Panc1 (cell line): ENCODE measurements at regions not wholly inside any gene's neighbourhood (a gene's known extent, or its start where the extent isn't known, plus 50 kb on each side); places are given as distances from the start of the nearest gene placed in this dataset.

ENCODE experiments used
- ATAC-seq: fragments of 200-7000 bp; cut with Tn5 transposase; 2 replicates; pipeline ENCODE4 v1.9.1; 2020; ENCODE audit warnings: mild to moderate bottlenecking, moderate library complexity
- BruUV-seq: library from RNA; stranded (reverse); fragments of 400-500 nt; replicated peaks from 2 replicates; lab custom pipeline; 2021; lab: Mats Ljungman, UMichigan
- CTCF ChIA-PET: fragments of 300-600 bp; sonication (Branson Sonifier 250); formaldehyde crosslinking; loops from one replicate; lab custom pipeline; 2022; ENCODE audit warnings: antibody characterized with exemption; lab: Charles Lee
- POLR2A ChIA-PET: fragments of 300-600 bp; sonication (Branson Sonifier 250); formaldehyde crosslinking; loops from one replicate; lab custom pipeline; 2022; ENCODE audit warnings: antibody characterized with exemption; lab: Charles Lee
- DNase-seq: peaks from one replicate; pipeline ENCODE4 v3.0.0-alpha.2; 2010; ENCODE audit warnings: low read depth, low spot score
- H3K27ac ChIP-seq: 2 replicates; pipeline ENCODE4 v1.5.1; 2011; ENCODE audit warnings: mild to moderate bottlenecking, low read length, inconsistent platforms
- H3K27me3 ChIP-seq: fragments of 200-500 bp; sonication (Bioruptor generic); 2 replicates; pipeline ENCODE4 v1.6.0; 2014; ENCODE audit warnings: low read length, inconsistent platforms; ENCODE audit not compliant: control insufficient read depth, insufficient read depth
- H3K36me3 ChIP-seq: fragments of 200-500 bp; sonication (Bioruptor generic); 2 replicates; pipeline ENCODE4 v1.5.1; 2014; ENCODE audit warnings: inconsistent platforms, mild to moderate bottlenecking, low read length, moderate library complexity; ENCODE audit not compliant: control insufficient read depth, insufficient read depth
- H3K4me1 ChIP-seq: 2 replicates; pipeline ENCODE4 v1.5.1; 2011; ENCODE audit warnings: inconsistent platforms, mild to moderate bottlenecking, low read length, moderate library complexity; ENCODE audit not compliant: control insufficient read depth, insufficient read depth
- H3K4me3 ChIP-seq, 2 experiments: 2 replicates each; pipeline ENCODE4 v1.5.1; 2011 to 2012; ENCODE audit warnings: low read depth in 2 of 2, low read length in 2 of 2, mild to moderate bottlenecking in 2 of 2, inconsistent platforms in 1 of 2, moderate library complexity in 1 of 2
- H3K9me3 ChIP-seq: fragments of 200-500 bp; sonication (Bioruptor generic); 2 replicates; pipeline ENCODE4 v1.5.1; 2014; ENCODE audit warnings: low read depth, mild to moderate bottlenecking, inconsistent platforms, low read length, moderate library complexity; ENCODE audit not compliant: control insufficient read depth, insufficient read depth
- CTCF ChIP-seq: fragments of 450-650 bp; IDR thresholded peaks from 2 replicates; pipeline ENCODE4 v1.5.1; 2017; ENCODE audit warnings: mild to moderate bottlenecking
- POLR2AphosphoS5 ChIP-seq: IDR thresholded peaks from 2 replicates; pipeline ENCODE4 v1.6.1; 2012; ENCODE audit warnings: mild to moderate bottlenecking, low read depth, low read length, moderate library complexity
- SIN3A ChIP-seq: IDR thresholded peaks from 2 replicates; pipeline ENCODE4 v1.6.1; 2012; ENCODE audit warnings: low read depth, mild to moderate bottlenecking, low read length, moderate library complexity, borderline replicate concordance; ENCODE audit not compliant: insufficient read depth
- TCF7L2 ChIP-seq: IDR thresholded peaks from 2 replicates; pipeline ENCODE4 v1.6.1; 2011; ENCODE audit warnings: mild to moderate bottlenecking, low read depth, low read length, inconsistent platforms
- in situ Hi-C: cut with HindIII; loops from 2 replicates; pipeline ENCODE4 v1.10.0; 2016; ENCODE audit warnings: low sequenced_read_pairs, low pct_unique_long_range_greater_than_20kb
- intact Hi-C: fragments of 100-400 bp; cut with micrococcal nuclease; formaldehyde crosslinking; loops from one replicate; pipeline ENCODE4 v1.10.0; 2022; ENCODE audit not compliant: unreplicated experiment
- TF ChIP-seq, protein P1 (sequence below), 2 experiments: IDR thresholded peaks; 2 replicates each; pipeline ENCODE4 v1.6.1; 2011 to 2012; ENCODE audit warnings: low read depth in 2 of 2, control low read depth in 1 of 2, low read length in 1 of 2, mild to moderate bottlenecking in 1 of 2, moderate library complexity in 1 of 2; ENCODE audit not compliant: insufficient read depth in 1 of 2

- Histone ChIP-seq H3K4me3 (no peak overlapping the region), H3K36me3 (no peaks in the 10 kb centered on the region; the same call in 1 of the 2 replicates), H3K4me1 (peaks cover 7% of the 10 kb centered on the region; the same call in 1 of the 2 replicates), H3K27me3 (no peaks in the 10 kb centered on the region), H3K27ac (peak overlapping the region; percentile 75), H3K9me3 (peaks cover 3% of the 10 kb centered on the region; the same call in 1 of the 2 replicates)
- ChIA-PET POLR2A (no interaction called here), CTCF (no interaction called here)
- TF ChIP-seq SIN3A: no peak
- TF ChIP-seq CTCF: no peak
- no peak for TF ChIP-seq POLR2AphosphoS5
- TF ChIP-seq, protein P1, sequence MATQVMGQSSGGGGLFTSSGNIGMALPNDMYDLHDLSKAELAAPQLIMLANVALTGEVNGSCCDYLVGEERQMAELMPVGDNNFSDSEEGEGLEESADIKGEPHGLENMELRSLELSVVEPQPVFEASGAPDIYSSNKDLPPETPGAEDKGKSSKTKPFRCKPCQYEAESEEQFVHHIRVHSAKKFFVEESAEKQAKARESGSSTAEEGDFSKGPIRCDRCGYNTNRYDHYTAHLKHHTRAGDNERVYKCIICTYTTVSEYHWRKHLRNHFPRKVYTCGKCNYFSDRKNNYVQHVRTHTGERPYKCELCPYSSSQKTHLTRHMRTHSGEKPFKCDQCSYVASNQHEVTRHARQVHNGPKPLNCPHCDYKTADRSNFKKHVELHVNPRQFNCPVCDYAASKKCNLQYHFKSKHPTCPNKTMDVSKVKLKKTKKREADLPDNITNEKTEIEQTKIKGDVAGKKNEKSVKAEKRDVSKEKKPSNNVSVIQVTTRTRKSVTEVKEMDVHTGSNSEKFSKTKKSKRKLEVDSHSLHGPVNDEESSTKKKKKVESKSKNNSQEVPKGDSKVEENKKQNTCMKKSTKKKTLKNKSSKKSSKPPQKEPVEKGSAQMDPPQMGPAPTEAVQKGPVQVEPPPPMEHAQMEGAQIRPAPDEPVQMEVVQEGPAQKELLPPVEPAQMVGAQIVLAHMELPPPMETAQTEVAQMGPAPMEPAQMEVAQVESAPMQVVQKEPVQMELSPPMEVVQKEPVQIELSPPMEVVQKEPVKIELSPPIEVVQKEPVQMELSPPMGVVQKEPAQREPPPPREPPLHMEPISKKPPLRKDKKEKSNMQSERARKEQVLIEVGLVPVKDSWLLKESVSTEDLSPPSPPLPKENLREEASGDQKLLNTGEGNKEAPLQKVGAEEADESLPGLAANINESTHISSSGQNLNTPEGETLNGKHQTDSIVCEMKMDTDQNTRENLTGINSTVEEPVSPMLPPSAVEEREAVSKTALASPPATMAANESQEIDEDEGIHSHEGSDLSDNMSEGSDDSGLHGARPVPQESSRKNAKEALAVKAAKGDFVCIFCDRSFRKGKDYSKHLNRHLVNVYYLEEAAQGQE (IDR thresholded peaks at IDR 0.05; ENCODE audit: insufficient read depth in 1 of 2, low read depth in 2 of 2, low read length in 1 of 2): no peak
- TF ChIP-seq TCF7L2: no peak
- ATAC-seq: peak; percentile 99
- DNase-seq: peak; percentile 47
- in situ Hi-C loops: no loop called here
- BruUV-seq: no TSS peak
- intact Hi-C loops: no loop called here
Measured at GRCh38 chr3:84108442-84108971, 850.3 kb upstream of the CADM2 start.

- DNase-seq (no peak), ATAC-seq (no peak)
- peaks cover 7% of the 10 kb centered on the region; the same call in 1 of the 2 replicates for H3K4me1 ChIP-seq
- intact Hi-C loops: no loop called here
- H3K36me3 ChIP-seq: no peaks in the 10 kb centered on the region
- in situ Hi-C loops: no loop called here
- peak overlapping the region; percentile 79 for H3K27ac ChIP-seq
- peaks cover 3% of the 10 kb centered on the region; the same call in 1 of the 2 replicates for H3K9me3 ChIP-seq
- POLR2A ChIA-PET: no interaction called here
- no peak for TF ChIP-seq TCF7L2
- TF ChIP-seq SIN3A: no peak
- TF ChIP-seq POLR2AphosphoS5: no peak
- TF ChIP-seq, protein P1 (IDR thresholded peaks at IDR 0.05; ENCODE audit: insufficient read depth in 1 of 2, low read depth in 2 of 2, low read length in 1 of 2): no peak
- no peak for TF ChIP-seq CTCF
- no peak overlapping the region for H3K4me3 ChIP-seq
- BruUV-seq: no TSS peak
- H3K27me3 ChIP-seq: no peaks in the 10 kb centered on the region
- CTCF ChIA-PET: no interaction called here
Measured at GRCh38 chr3:84109911-84110310, 848.9 kb upstream of the CADM2 start.
